Muscle of leg (tissue), 3 donors: ENCODE measurements at regions not wholly inside any gene's neighbourhood (a gene's known extent, or its start where the extent isn't known, plus 50 kb on each side); places are given as distances from the start of the nearest gene placed in this dataset.

Source experiments
- DNase-seq: peaks from one replicate; pipeline ENCODE4 v3.0.0; 2013
- H3K27ac ChIP-seq: one replicate; pipeline ENCODE4 v1.5.1; 2013; ENCODE audit warnings: mild to moderate bottlenecking, low read length, control low read depth
- H3K27me3 ChIP-seq: one replicate; pipeline ENCODE4 v1.6.1; 2013; ENCODE audit warnings: low read length; ENCODE audit not compliant: control insufficient read depth, insufficient read depth
- H3K36me3 ChIP-seq: one replicate; pipeline ENCODE4 v1.6.1; 2013; ENCODE audit warnings: low read length; ENCODE audit not compliant: control insufficient read depth, insufficient read depth
- H3K4me1 ChIP-seq: one replicate; pipeline ENCODE4 v1.6.1; 2013; ENCODE audit warnings: low read length; ENCODE audit not compliant: control insufficient read depth, insufficient read depth
- H3K4me3 ChIP-seq: one replicate; pipeline ENCODE4 v1.5.1; 2013; ENCODE audit warnings: low read length, control low read depth
- H3K9me3 ChIP-seq: replicated peaks from 2 replicates; pipeline ENCODE4 v1.6.1; 2013; ENCODE audit warnings: low read depth, low read length; ENCODE audit not compliant: control insufficient read depth
- WGBS: methylation state at CpG from one replicate; pipeline ENCODE4 v1.1.5; 2013; ENCODE audit warnings: missing lambda C conversion rate; ENCODE audit not compliant: insufficient coverage; 5-methylcytosine and 5-hydroxymethylcytosine counted together

- Histone ChIP-seq H3K9me3 (peaks cover 3% of the 10 kb centered on the region), H3K4me1 (no peaks in the 10 kb centered on the region), H3K4me3 (no peak overlapping the region), H3K36me3 (no peaks in the 10 kb centered on the region), H3K27ac (no peak overlapping the region), H3K27me3 (no peaks in the 10 kb centered on the region)
- DNase-seq = no peak
- WGBS = 73% methylated on average over 3 of the region's 4 CpGs
Measured at GRCh38 chr17:72254808-72255449, 134.1 kb downstream of the SOX9 start.

- Histone ChIP-seq H3K9me3 (peaks cover 3% of the 10 kb centered on the region), H3K27ac (no peak overlapping the region), H3K4me1 (no peaks in the 10 kb centered on the region), H3K27me3 (no peaks in the 10 kb centered on the region), H3K4me3 (no peak overlapping the region), H3K36me3 (no peaks in the 10 kb centered on the region)
- no peak for DNase-seq
- WGBS = no CpG with 5 or more reads among the region's 3 CpGs
Measured at GRCh38 chr17:72255481-72255880, 134.7 kb downstream of the SOX9 start.

DNA sequence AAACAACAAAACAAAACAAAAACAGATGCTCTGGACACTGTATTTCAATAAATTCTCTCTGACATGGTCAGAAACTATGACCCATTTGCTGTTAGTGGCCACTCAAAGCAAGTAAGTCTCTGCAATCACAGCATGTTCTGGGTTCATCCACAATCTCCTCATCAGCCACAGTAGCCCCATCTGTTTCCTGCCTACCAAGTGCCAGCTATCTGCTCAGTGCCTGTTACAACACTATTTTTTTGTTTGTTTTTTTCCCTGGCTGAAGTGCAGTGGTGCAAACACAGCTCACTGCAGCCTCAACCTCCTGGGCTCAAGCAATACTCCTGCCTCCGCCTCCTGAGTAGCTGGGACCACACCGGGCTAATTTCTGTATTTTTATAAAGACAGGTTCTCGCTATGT is 137.9 kb downstream of the SOX9 start:
- H3K27ac ChIP-seq = no peak overlapping the region
- no peak for DNase-seq
- H3K4me3 ChIP-seq = no peak overlapping the region
- H3K9me3 ChIP-seq = peaks cover 3% of the 10 kb centered on the region
- H3K4me1 ChIP-seq = no peaks in the 10 kb centered on the region
- 100% methylated on average over 1 of the region's 3 CpGs for WGBS
- H3K27me3 ChIP-seq = no peaks in the 10 kb centered on the region
- H3K36me3 ChIP-seq = no peaks in the 10 kb centered on the region

GRCh38 chr17:72259922-72260321 is 139.1 kb downstream of the SOX9 start:
- Histone ChIP-seq H3K9me3 (no peaks in the 10 kb centered on the region), H3K36me3 (no peaks in the 10 kb centered on the region), H3K4me1 (no peaks in the 10 kb centered on the region), H3K4me3 (no peak overlapping the region), H3K27me3 (no peaks in the 10 kb centered on the region), H3K27ac (no peak overlapping the region)
- WGBS = 63% methylated on average over 1 of the region's 6 CpGs
- DNase-seq = no peak

DNA sequence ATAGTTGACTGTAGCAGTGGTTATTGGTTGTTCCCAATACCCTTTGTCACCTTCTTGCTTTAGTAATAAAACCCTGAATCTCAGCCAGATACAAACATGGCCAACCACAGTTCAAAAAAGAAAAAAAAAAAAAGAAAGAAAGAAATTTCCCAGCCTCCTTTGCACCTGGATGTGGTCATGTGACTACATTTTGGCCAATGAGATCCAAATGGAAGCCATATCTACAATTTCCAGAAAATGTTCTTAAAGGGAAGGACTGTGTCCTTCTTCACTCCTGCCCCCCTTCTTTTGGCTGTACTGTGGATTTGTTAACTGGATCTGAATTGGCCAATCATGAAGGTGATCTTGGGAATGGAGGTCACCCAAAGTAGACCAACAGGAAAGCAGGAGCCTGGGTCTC is 141.9 kb downstream of the SOX9 start:
- Histone ChIP-seq H3K4me1 (peaks cover 2% of the 10 kb centered on the region), H3K27ac (no peak overlapping the region), H3K27me3 (peaks cover 11% of the 10 kb centered on the region), H3K9me3 (no peaks in the 10 kb centered on the region), H3K36me3 (no peaks in the 10 kb centered on the region), H3K4me3 (no peak overlapping the region)
- DNase-seq = no peak

GRCh38 chr17:72264682-72265405 is 144.0 kb downstream of the SOX9 start:
- WGBS = no CpG with 5 or more reads among the region's 4 CpGs
- Histone ChIP-seq H3K4me1 (peaks cover 2% of the 10 kb centered on the region), H3K27ac (no peak overlapping the region), H3K4me3 (no peak overlapping the region), H3K36me3 (no peaks in the 10 kb centered on the region), H3K9me3 (no peaks in the 10 kb centered on the region), H3K27me3 (peaks cover 11% of the 10 kb centered on the region)
- DNase-seq = no peak

- Histone ChIP-seq H3K9me3 (no peaks in the 10 kb centered on the region), H3K4me1 (peaks cover 2% of the 10 kb centered on the region), H3K36me3 (no peaks in the 10 kb centered on the region), H3K27ac (no peak overlapping the region), H3K4me3 (no peak overlapping the region), H3K27me3 (peaks cover 11% of the 10 kb centered on the region)
- DNase-seq = no peak
- 32% methylated on average over 7 of the region's 13 CpGs for WGBS
Measured at GRCh38 chr17:72266112-72266775, 145.4 kb downstream of the SOX9 start.

GRCh38 chr17:72267601-72268000 is 146.8 kb downstream of the SOX9 start:
- WGBS = 0% methylated on average over 1 of the region's 1 CpG
- H3K4me3 ChIP-seq = no peak overlapping the region
- DNase-seq = no peak
- no peaks in the 10 kb centered on the region for H3K9me3 ChIP-seq
- H3K36me3 ChIP-seq = no peaks in the 10 kb centered on the region
- H3K4me1 ChIP-seq = peaks cover 2% of the 10 kb centered on the region
- H3K27ac ChIP-seq = no peak overlapping the region
- H3K27me3 ChIP-seq = peaks cover 11% of the 10 kb centered on the region

- 28% methylated on average over 5 of the region's 6 CpGs for whole genome bisulfite sequencing
- peaks cover 11% of the 10 kb centered on the region for H3K27me3 ChIP-seq
- H3K27ac ChIP-seq = no peak overlapping the region
- peaks cover 2% of the 10 kb centered on the region for H3K4me1 ChIP-seq
- no peaks in the 10 kb centered on the region for H3K9me3 ChIP-seq
- peak; percentile 33 for DNase-seq
- no peak overlapping the region for H3K4me3 ChIP-seq
- H3K36me3 ChIP-seq = no peaks in the 10 kb centered on the region
Measured at GRCh38 chr17:72268431-72268830, 147.6 kb downstream of the SOX9 start.

GRCh38 chr17:72270273-72270924 is 149.6 kb downstream of the SOX9 start:
- H3K36me3 ChIP-seq = no peaks in the 10 kb centered on the region
- H3K27ac ChIP-seq = peak overlapping the region; percentile 26
- DNase-seq = peak; percentile 94
- peaks cover 2% of the 10 kb centered on the region for H3K4me1 ChIP-seq
- H3K27me3 ChIP-seq = peaks cover 11% of the 10 kb centered on the region
- no peak overlapping the region for H3K4me3 ChIP-seq
- WGBS = no CpG with 5 or more reads among the region's 6 CpGs
- peaks cover 3% of the 10 kb centered on the region for H3K9me3 ChIP-seq
